NCI-H2196 treated with DMSO at 0.1 percent for 48 hours (cell line): ENCODE measurements at regions not wholly inside any gene's neighbourhood (a gene's known extent, or its start where the extent isn't known, plus 50 kb on each side); places are given as distances from the start of the nearest gene placed in this dataset.
A peak's percentile ranks its signal among the peaks of the same experiment; 100 is the strongest.

Experiments
- DNase-seq: peaks from one replicate; lab custom pipeline; 2025; ENCODE audit not compliant: unreplicated experiment; lab: John Stamatoyannopoulos, UW

GRCh38 chr12:116654226-116654743, 83.6 kb downstream of the SPRING1 start:
- no peak for DNase-seq

GRCh38 chr12:116651089-116651488, 86.8 kb downstream of the SPRING1 start:
- DNase-seq = no peak

- DNase-seq = no peak
Measured at GRCh38 chr12:116650585-116651087, 87.2 kb downstream of the SPRING1 start.

- no peak for DNase-seq
Measured at GRCh38 chr12:116650062-116650461, 87.8 kb downstream of the SPRING1 start.

- DNase-seq = no peak
Measured at GRCh38 chr12:116647813-116648212, 88.6 kb downstream of the MAP1LC3B2 start.

GRCh38 chr12:116646901-116647300, 87.7 kb downstream of the MAP1LC3B2 start:
- DNase-seq = no peak

- DNase-seq = no peak
Measured at GRCh38 chr12:116644806-116645205, 85.6 kb downstream of the MAP1LC3B2 start.

- DNase-seq = no peak
Measured at GRCh38 chr12:116642683-116643082, 83.5 kb downstream of the MAP1LC3B2 start.

GRCh38 chr12:116642106-116642505, 82.9 kb downstream of the MAP1LC3B2 start:
- no peak for DNase-seq

GRCh38 chr12:116640281-116640680, 81.1 kb downstream of the MAP1LC3B2 start:
- DNase-seq = no peak

- no peak for DNase-seq
Measured at GRCh38 chr12:116639765-116640164, 80.6 kb downstream of the MAP1LC3B2 start.

- no peak for DNase-seq
Measured at GRCh38 chr12:116638376-116638775, 79.2 kb downstream of the MAP1LC3B2 start.

- no peak for DNase-seq
Measured at GRCh38 chr12:116637589-116638150, 78.5 kb downstream of the MAP1LC3B2 start.

- no peak for DNase-seq
Measured at GRCh38 chr12:116636608-116637519, 77.7 kb downstream of the MAP1LC3B2 start.

- DNase-seq = no peak
Measured at GRCh38 chr12:116635487-116635886, 76.3 kb downstream of the MAP1LC3B2 start.

GRCh38 chr12:116633476-116633875, 74.3 kb downstream of the MAP1LC3B2 start:
- DNase-seq = no peak

- DNase-seq = no peak
Measured at GRCh38 chr12:116631619-116632018, 72.4 kb downstream of the MAP1LC3B2 start.

GRCh38 chr12:116630762-116631161, 71.6 kb downstream of the MAP1LC3B2 start:
- no peak for DNase-seq

- DNase-seq = no peak
Measured at GRCh38 chr12:116629480-116629879, 70.3 kb downstream of the MAP1LC3B2 start.

- DNase-seq = peak; percentile 68
Measured at GRCh38 chr12:116628989-116629388, 69.8 kb downstream of the MAP1LC3B2 start.

GRCh38 chr12:116628450-116628793, 69.2 kb downstream of the MAP1LC3B2 start:
- DNase-seq = no peak
